Liver (tissue), 3 donors: ENCODE measurements at regions not wholly inside any gene's neighbourhood (a gene's known extent, or its start where the extent isn't known, plus 50 kb on each side); places are given as distances from the start of the nearest gene placed in this dataset.

Source experiments
- CTCF ChIP-seq: fragments of 150-350 bp; IDR thresholded peaks from 2 replicates; pipeline ENCODE4 v1.5.1; 2017; ENCODE audit warnings: improper control_type of control experiment, low read depth, low read length; ENCODE audit not compliant: missing input control
- FOXA1 ChIP-seq: IDR thresholded peaks from 2 replicates; pipeline ENCODE4 v1.6.1; 2016; ENCODE audit warnings: antibody characterized with exemption
- GABPA ChIP-seq, 2 donors: IDR thresholded peaks in 1 of 2; conservative IDR thresholded peaks in 1 of 2; 2 replicates each; pipeline ENCODE4 v1.6.1; 2016; ENCODE audit warnings: antibody characterized with exemption in 2 of 2, mild to moderate bottlenecking in 1 of 2, moderate library complexity in 1 of 2
- RAD21 ChIP-seq, 2 donors: IDR thresholded peaks; 2 replicates each; pipeline ENCODE4 v1.6.1; 2016; ENCODE audit warnings: antibody characterized with exemption in 2 of 2, mild to moderate bottlenecking in 2 of 2
- REST ChIP-seq: IDR thresholded peaks from 2 replicates; pipeline ENCODE4 v1.6.1; 2016; ENCODE audit warnings: antibody characterized with exemption, mild to moderate bottlenecking
- SP1 ChIP-seq: IDR thresholded peaks from 2 replicates; pipeline ENCODE4 v1.6.1; 2018; ENCODE audit warnings: antibody characterized with exemption, mild to moderate bottlenecking
- YY1 ChIP-seq: IDR thresholded peaks from 2 replicates; pipeline ENCODE4 v1.6.1; 2016; ENCODE audit warnings: antibody characterized with exemption, mild to moderate bottlenecking
- ZBTB33 ChIP-seq: IDR thresholded peaks from 2 replicates; pipeline ENCODE4 v1.6.1; 2016; ENCODE audit warnings: antibody characterized with exemption
- donor health status: healthy.
- donor health status: healthy.

- TF ChIP-seq CTCF (no peak), ZBTB33 (no peak), YY1 (no peak), REST (no peak), RAD21 (IDR thresholded peaks at IDR 0.05) (no peak), SP1 (no peak), GABPA (IDR thresholded peaks at IDR 0.05 in 1 of 2, conservative IDR thresholded peaks at IDR 0.05 in 1 of 2) (no peak), FOXA1 (no peak)
These were observed 105.9 kb upstream of the IGSF21 start for GRCh38 chr1:18001725-18002124.
